ENCODE measurements at regions not wholly inside any gene's neighbourhood (a gene's known extent, or its start where the extent isn't known, plus 50 kb on each side); places are given as distances from the start of the nearest gene placed in this dataset.

- H3K36me3 Mint-ChIP-seq (ENCODE audit: low read depth): no peaks in the 10 kb centered on the region
- no peak overlapping the region for H3K4me3 Mint-ChIP-seq
- no peak overlapping the region for H3K27ac Mint-ChIP-seq
- no peaks in the 10 kb centered on the region for H3K27me3 Mint-ChIP-seq (ENCODE audit: low read depth)
- H3K9me3 Mint-ChIP-seq: no peaks in the 10 kb centered on the region
- no peak for TF ChIP-seq CTCF (IDR thresholded peaks at IDR 0.05; ENCODE audit: unreplicated experiment in 3 of 3)
- no peaks in the 10 kb centered on the region for H3K4me1 Mint-ChIP-seq
These were observed 71.9 kb upstream of the SLC35B3 start for GRCh38 chr6:8507286-8507685.

DNA sequence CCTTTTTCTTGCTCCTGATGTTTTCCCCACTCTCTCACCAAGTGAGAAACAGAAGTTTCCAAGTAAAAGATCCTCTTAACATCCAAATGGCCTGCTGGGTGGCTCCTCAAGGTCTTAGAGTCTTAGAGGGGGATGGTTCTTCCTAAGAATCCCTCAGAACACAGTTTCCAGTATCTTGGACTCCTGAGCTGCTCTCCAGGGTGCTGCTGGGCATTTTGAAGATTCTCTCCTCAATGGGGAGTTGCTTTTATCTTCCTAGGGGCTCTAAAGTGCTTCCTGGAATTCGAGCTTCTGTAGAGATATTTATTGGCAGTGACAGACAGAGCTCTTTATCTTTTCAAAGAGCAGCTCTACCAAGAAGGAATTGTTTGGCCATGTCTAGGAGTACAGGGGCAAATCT, 70.8 kb upstream of the SLC35B3 start:
- no peak for TF ChIP-seq CTCF (IDR thresholded peaks at IDR 0.05; ENCODE audit: unreplicated experiment in 3 of 3)
- H3K9me3 Mint-ChIP-seq: no peaks in the 10 kb centered on the region
- H3K36me3 Mint-ChIP-seq (ENCODE audit: low read depth): no peaks in the 10 kb centered on the region
- no peaks in the 10 kb centered on the region for H3K4me1 Mint-ChIP-seq
- H3K27ac Mint-ChIP-seq: no peak overlapping the region
- no peaks in the 10 kb centered on the region for H3K27me3 Mint-ChIP-seq (ENCODE audit: low read depth)
- no peak overlapping the region for H3K4me3 Mint-ChIP-seq

GRCh38 chr6:8499540-8499939, 64.2 kb upstream of the SLC35B3 start:
- H3K9me3 Mint-ChIP-seq: peaks cover 7% of the 10 kb centered on the region
- H3K27ac Mint-ChIP-seq: no peak overlapping the region
- peak; percentile 56 to 80 (median 70) for TF ChIP-seq CTCF (IDR thresholded peaks at IDR 0.05; ENCODE audit: unreplicated experiment in 3 of 3)
- no peaks in the 10 kb centered on the region for H3K27me3 Mint-ChIP-seq (ENCODE audit: low read depth)
- H3K4me3 Mint-ChIP-seq: no peak overlapping the region
- H3K4me1 Mint-ChIP-seq: no peaks in the 10 kb centered on the region
- H3K36me3 Mint-ChIP-seq (ENCODE audit: low read depth): no peaks in the 10 kb centered on the region

GRCh38 chr6:8494730-8495129, 59.4 kb upstream of the SLC35B3 start:
- no peak for TF ChIP-seq CTCF (IDR thresholded peaks at IDR 0.05; ENCODE audit: unreplicated experiment in 3 of 3)
- no peak overlapping the region for H3K4me3 Mint-ChIP-seq
- no peaks in the 10 kb centered on the region for H3K27me3 Mint-ChIP-seq (ENCODE audit: low read depth)
- no peaks in the 10 kb centered on the region for H3K4me1 Mint-ChIP-seq
- peaks cover 7% of the 10 kb centered on the region for H3K9me3 Mint-ChIP-seq
- no peaks in the 10 kb centered on the region for H3K36me3 Mint-ChIP-seq (ENCODE audit: low read depth)
- H3K27ac Mint-ChIP-seq: no peak overlapping the region

DNA sequence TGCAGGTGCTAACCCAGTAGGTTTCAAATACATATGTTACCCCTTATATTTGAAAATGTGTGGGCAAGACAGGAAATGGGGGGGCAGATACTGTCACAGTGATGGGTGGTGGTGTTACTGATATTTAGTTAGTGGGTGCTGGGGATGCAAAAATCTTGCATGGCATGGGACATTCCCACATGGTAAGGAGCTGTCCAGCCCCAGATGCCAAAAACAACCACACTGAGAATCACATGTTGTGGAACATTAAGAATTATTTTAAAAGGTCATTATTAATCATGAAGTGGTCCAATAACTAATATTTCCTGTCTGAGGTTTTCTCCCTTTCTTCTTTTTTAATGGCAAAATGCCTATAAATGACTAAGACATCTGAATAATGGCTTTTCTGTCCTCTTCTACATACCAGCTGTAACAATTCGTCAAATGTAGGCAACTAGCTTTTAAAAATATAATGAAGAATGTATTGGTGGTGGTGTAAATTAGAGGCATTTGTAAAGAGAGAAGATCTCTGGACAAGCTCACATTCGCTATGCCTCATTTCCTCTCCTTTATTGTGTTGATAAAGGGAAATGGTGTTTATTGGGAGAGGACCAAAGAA, 57.3 kb upstream of the SLC35B3 start:
- no peaks in the 10 kb centered on the region for H3K27me3 Mint-ChIP-seq (ENCODE audit: low read depth)
- TF ChIP-seq CTCF (IDR thresholded peaks at IDR 0.05; ENCODE audit: unreplicated experiment in 3 of 3): no peak
- no peak overlapping the region for H3K4me3 Mint-ChIP-seq
- H3K9me3 Mint-ChIP-seq: peaks cover 4% of the 10 kb centered on the region
- no peaks in the 10 kb centered on the region for H3K4me1 Mint-ChIP-seq
- no peak overlapping the region for H3K27ac Mint-ChIP-seq
- no peaks in the 10 kb centered on the region for H3K36me3 Mint-ChIP-seq (ENCODE audit: low read depth)

Measured in nephron (organoid).